Mammary epithelial cell (primary cell): ENCODE measurements at regions not wholly inside any gene's neighbourhood (a gene's known extent, or its start where the extent isn't known, plus 50 kb on each side); places are given as distances from the start of the nearest gene placed in this dataset.
"Not testable (repeated sequence)": the region's sequence is repeated elsewhere in the genome, so short reads cannot be mapped to it uniquely, and the experiment has no call there.

Experiments
- CTCF ChIP-seq, 2 donors: IDR thresholded peaks in 1 of 2; conservative IDR thresholded peaks in 1 of 2; 2 replicates each; pipeline ENCODE4 v1.5.1; 2011 to 2012; ENCODE audit warnings: inconsistent platforms in 2 of 2, low read length in 2 of 2, mild to moderate bottlenecking in 2 of 2, control low read depth in 1 of 2, low read depth in 1 of 2; ENCODE audit not compliant: insufficient read depth in 1 of 2; ENCODE audit errors: extremely low read depth in 1 of 2
- EZH2 ChIP-seq: IDR thresholded peaks from 2 replicates; pipeline ENCODE4 v1.6.1; 2012; ENCODE audit warnings: low read length, inconsistent platforms, borderline replicate concordance

GRCh38 chr13:88291731-88292130 is 620.6 kb downstream of the SLITRK5 start:
- not testable (repeated sequence) for TF ChIP-seq EZH2; CTCF (conservative IDR thresholded peaks at IDR 0.05 in 1 of 2, IDR thresholded peaks at IDR 0.05 in 1 of 2; ENCODE audit: extremely low read depth in 1 of 2, insufficient read depth in 1 of 2, low read depth in 1 of 2, low read length in 2 of 2)
